ENCODE measurements at regions not wholly inside any gene's neighbourhood (a gene's known extent, or its start where the extent isn't known, plus 50 kb on each side); places are given as distances from the start of the nearest gene placed in this dataset.

- Histone ChIP-seq H3K9me3 (no peaks in the 10 kb centered on the region), H3K27me3 (no peaks in the 10 kb centered on the region), H3K4me1 (no peaks in the 10 kb centered on the region), H3K27ac (no peak overlapping the region), H3K36me3 (peaks cover 0 to 58% (median 0%) of the 10 kb centered on the region in 3 donors), H3K4me3 (no peak overlapping the region)
- DNase-seq, result no peak
- TF ChIP-seq POLR2A (IDR thresholded peaks at IDR 0.05) (no peak), CTCF (IDR thresholded peaks at IDR 0.05) (no peak)
Measured at GRCh38 chr1:232426801-232427200, 203.1 kb downstream of the SIPA1L2 start.

- Histone ChIP-seq H3K27ac (no peak overlapping the region), H3K9me3 (no peaks in the 10 kb centered on the region), H3K4me1 (no peaks in the 10 kb centered on the region), H3K4me3 (no peak overlapping the region), H3K27me3 (no peaks in the 10 kb centered on the region), H3K36me3 (peaks cover 0 to 50% (median 0%) of the 10 kb centered on the region in 3 donors)
- TF ChIP-seq CTCF (IDR thresholded peaks at IDR 0.05), result no peak
- TF ChIP-seq POLR2A (IDR thresholded peaks at IDR 0.05), result no peak
- no peak for DNase-seq
Measured at GRCh38 chr1:232425421-232425820, 204.5 kb downstream of the SIPA1L2 start.

GRCh38 chr1:232423591-232423990 lies 206.3 kb downstream of the SIPA1L2 start:
- no peak for TF ChIP-seq CTCF (IDR thresholded peaks at IDR 0.05)
- TF ChIP-seq POLR2A (IDR thresholded peaks at IDR 0.05), result no peak

GRCh38 chr1:232422898-232423297 lies 207.0 kb downstream of the SIPA1L2 start:
- no peak for TF ChIP-seq POLR2A (IDR thresholded peaks at IDR 0.05)
- no peak for TF ChIP-seq CTCF (IDR thresholded peaks at IDR 0.05)
- Histone ChIP-seq H3K27me3 (no peaks in the 10 kb centered on the region), H3K4me3 (no peak overlapping the region), H3K9me3 (no peaks in the 10 kb centered on the region), H3K4me1 (no peaks in the 10 kb centered on the region), H3K36me3 (peaks cover 0 to 63% (median 0%) of the 10 kb centered on the region in 3 donors), H3K27ac (no peak overlapping the region)
- no peak for DNase-seq

More at GRCh38 chr1:232423591-232423990, 206.3 kb downstream of the SIPA1L2 start:
- no peaks in the 10 kb centered on the region for H3K4me1 ChIP-seq
- no peak for DNase-seq
- no peak overlapping the region for H3K27ac ChIP-seq
- peaks cover 0 to 63% (median 0%) of the 10 kb centered on the region in 3 donors for H3K36me3 ChIP-seq
- no peaks in the 10 kb centered on the region for H3K9me3 ChIP-seq
- no peaks in the 10 kb centered on the region for H3K27me3 ChIP-seq
- no peak overlapping the region for H3K4me3 ChIP-seq

GRCh38 chr1:232422098-232422497 lies 207.8 kb downstream of the SIPA1L2 start:
- DNase-seq, result no peak
- no peaks in the 10 kb centered on the region for H3K9me3 ChIP-seq
- H3K4me1 ChIP-seq, result no peaks in the 10 kb centered on the region
- no peak overlapping the region for H3K4me3 ChIP-seq
- no peak overlapping the region for H3K27ac ChIP-seq
- no peaks in the 10 kb centered on the region for H3K27me3 ChIP-seq
- peaks cover 0 to 61% (median 0%) of the 10 kb centered on the region in 3 donors for H3K36me3 ChIP-seq
- no peak for TF ChIP-seq POLR2A (IDR thresholded peaks at IDR 0.05)
- TF ChIP-seq CTCF (IDR thresholded peaks at IDR 0.05), result no peak

Measured in Peyer's patch (tissue), 4 donors.